ENCODE measurements at regions not wholly inside any gene's neighbourhood (a gene's known extent, or its start where the extent isn't known, plus 50 kb on each side); places are given as distances from the start of the nearest gene placed in this dataset.
A peak's percentile ranks its signal among the peaks of the same experiment; 100 is the strongest.
"Not testable (repeated sequence)": the region's sequence is repeated elsewhere in the genome, so short reads cannot be mapped to it uniquely, and the experiment has no call there.

DNA sequence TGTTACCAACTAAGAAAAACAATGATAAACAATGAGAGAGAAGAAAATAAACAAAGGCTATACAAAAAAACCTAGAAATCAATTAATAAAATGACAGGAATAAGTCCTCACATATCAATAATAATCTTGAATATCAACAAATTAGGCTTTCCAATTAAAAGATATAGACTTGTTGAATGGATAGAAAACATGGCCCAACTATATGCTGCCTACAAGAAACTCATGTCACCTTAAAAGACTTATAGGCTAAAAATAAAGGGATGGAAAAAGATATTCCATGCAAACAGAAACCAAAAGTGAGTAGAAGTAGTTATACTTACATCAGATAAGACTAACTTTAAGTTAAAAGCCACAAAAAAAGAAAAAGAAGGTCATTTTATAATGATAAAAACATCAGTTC lies 183.9 kb downstream of the MYRFL start:
- DNase-seq (ENCODE audit: low spot score), result no peak

DNA sequence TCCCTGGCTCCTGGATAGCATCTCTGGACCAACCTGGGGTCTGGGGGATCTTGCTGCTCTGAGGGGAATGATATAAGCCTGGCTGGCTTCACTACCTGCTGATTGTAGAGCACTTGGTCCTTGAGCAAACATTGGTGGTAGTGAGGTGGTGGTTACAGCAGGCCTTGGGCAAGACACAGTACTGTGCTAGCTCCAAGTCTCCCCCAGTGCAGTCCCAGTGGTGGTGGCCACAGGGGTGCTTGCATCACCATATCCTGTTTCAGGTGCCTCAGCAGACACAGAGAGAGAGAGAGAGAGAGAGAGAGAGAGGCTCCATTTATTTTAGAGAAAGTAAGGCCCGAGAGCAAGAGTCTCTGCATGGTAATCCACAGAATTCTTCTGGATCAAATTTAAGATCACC lies 186.3 kb downstream of the MYRFL start:
- DNase-seq (ENCODE audit: low spot score), result no peak

DNA sequence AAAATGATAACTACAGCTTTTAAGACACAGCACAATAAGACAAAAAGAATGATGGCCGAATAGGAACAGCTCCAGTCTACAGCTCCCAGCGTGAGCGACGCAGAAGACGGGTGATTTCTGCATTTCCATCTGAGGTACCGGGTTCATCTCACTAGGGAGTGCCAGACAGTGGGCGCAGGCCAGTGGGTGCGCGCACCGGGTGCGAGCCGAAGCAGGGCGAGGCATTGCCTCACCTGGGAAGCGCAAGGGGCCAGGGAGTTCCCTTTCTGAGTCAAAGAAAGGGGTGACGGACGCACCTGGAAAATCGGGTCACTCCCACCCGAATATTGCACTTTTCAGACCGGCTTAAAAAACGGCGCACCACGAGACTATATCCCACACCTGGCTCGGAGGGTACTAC lies 188.0 kb downstream of the MYRFL start:
- DNase-seq (ENCODE audit: low spot score), result not testable (repeated sequence)

DNA sequence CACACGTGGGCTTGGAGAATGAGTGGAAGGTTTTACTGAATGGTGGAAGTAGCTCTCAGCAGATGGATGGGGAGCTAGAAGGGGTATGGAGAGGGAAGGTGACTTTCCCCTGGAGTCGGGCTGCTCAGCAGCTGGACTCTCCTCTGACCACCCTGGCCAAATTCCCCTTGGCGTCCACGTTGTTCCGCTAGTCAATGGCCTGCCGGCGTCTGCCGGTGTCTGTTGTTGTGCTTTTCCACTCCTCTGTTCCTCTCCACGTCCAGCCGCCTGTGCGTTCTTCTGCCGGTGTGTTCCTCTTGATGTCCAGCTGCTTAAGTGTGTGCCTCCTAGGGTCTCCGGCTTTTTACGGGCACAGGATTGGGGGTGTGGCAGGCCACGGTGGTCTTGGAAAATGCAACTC lies 203.5 kb downstream of the MYRFL start:
- no peak for DNase-seq (ENCODE audit: low spot score)

DNA sequence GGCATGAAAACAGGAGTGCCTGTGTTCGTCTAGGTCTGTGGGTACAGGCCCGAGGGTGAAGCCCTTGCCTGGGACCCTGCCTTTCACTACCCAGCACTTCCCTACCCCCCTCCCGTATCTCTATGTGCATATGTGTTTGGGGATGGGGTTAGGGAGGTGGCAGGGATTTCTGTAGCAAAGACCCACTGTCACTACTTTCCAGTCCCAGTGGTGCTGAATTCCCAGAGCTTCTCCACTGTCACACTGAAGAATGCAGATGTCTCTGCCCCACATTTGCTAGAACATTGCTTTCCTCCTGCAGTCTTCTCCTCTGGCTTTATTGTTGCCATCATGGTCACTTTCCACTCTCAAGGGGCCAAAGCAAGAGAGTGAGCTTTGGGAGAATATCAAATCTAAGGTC lies 203.9 kb downstream of the MYRFL start:
- DNase-seq (ENCODE audit: low spot score), result no peak

DNA sequence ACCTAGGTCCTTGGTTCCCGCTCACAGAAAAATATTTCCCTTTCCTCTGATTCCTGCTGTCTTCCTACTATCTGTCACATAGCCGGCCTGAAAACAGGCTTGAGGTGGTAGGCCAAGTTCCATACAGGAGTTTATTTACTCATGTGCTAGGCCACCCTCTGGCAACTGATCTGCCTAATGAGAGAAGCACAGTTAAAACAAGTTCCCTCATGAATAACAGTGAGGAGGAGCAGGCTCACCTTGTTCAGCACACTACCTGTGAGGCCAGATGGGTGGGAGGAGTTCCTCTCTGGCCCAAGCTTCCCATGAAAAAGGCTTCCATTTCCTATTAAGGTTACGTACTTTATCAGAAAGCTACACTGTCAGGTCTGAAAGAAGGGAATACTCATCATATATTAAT lies 206.0 kb downstream of the MYRFL start:
- DNase-seq (ENCODE audit: low spot score), result no peak

DNA sequence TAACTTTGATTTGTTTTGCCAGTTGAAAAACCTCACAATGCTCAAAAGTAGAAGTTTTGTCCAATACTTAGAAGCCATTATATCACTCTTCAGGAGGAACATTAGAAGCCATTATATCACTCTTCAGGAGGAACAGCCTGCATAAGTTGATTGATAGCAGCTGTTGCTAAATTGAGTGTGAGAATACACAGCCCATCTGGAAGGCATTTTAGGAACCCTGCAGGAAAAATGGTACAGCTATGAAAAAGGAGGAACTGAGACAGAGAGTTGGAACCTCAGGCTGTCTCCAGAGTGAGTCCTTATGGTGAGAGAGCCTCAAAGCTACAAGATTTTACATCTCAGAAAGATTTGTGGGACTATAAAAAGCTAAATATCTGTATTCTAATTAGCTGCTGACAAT lies 207.0 kb downstream of the MYRFL start:
- no peak for DNase-seq (ENCODE audit: low spot score)

DNA sequence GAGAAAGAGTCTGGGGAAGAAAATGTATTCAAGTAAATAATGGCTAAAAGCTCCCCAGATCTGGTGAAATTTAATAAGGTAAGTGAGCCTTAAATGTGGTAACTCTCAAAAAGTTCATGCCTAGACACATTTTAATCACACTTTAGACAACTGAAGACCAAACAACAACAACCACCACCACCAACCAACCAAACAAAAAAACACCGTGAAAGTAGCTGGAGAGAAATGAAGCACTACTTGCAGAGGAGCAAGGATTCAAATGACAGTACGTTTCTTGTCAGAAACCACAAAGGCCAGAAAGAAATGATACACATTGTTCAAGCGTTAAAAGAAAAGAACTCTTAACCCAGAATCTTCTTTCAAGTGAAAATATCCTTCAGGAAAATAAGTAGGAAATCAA lies 208.3 kb downstream of the MYRFL start:
- DNase-seq (ENCODE audit: low spot score), result no peak

DNA sequence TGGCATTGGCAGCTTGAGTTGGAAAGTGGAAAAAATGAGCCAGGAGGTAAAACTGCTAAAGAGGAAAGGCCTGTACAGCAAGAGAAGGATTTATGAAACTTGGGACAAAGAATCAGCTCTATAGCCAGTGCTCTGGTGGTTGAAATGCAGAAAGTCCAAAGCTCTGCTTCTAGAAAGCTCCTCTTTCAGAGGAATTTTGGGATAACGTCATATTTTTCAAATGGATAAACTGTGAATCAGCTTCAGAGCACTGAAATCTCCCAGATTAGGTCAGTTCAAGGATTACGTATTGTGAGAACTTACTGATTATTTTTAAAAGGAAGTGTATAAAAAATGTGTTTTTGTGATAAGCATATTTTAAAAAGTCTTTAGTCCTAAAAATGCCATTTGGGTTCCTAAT lies 203.1 kb upstream of the CNOT2 start:
- no peak for DNase-seq (ENCODE audit: low spot score)

DNA sequence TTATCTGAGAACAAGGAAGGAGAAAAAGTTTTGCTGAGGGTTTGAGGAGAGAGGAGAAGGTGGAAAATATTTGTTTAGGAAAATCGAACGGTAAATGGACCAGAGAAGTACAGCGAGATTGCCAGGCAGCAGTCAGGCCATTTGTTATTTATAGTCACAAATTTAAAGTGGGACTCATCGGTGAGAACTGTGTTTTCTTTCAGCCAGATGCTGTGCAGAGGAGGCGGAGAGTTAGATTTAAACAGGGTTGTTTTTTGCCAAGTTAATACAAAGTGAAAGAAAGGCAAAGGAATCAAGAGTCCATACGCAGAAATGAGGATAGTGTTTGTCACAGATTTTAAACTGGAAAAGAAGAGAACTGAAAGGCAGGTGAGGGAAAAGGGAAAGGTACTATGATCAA lies 200.6 kb upstream of the CNOT2 start:
- no peak for DNase-seq (ENCODE audit: low spot score)

DNA sequence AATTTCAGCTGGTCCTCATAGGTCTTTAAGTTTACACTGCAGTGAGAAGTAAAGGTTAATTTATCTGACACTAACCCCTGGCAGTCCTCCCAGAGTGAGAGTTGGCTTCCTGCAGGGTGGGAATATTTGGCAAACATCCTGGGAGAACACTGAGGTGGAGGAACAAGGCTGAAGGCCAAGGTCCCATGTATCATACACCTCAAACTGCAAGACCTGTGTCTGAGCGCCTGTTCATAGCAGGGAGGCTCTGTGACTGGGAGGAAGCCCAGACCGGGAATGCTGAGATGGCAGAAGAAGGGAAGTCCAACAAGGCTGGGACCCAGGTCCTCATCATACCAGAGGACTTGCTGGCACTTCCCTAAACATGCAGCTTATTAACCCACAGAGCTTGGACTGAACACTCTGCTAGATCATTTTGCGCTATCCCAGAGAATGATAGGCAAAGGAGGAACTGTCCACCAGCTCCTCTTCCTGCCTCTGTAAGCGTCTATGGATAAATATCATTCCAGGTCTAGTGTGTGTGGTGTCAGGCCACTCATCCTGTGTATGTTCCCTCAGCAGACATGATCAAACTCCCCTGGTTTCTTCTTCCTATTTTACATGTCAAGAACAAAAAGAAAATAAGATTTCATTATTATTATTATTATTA lies 199.6 kb upstream of the CNOT2 start:
- DNase-seq (ENCODE audit: low spot score), result peak; percentile 14

DNA sequence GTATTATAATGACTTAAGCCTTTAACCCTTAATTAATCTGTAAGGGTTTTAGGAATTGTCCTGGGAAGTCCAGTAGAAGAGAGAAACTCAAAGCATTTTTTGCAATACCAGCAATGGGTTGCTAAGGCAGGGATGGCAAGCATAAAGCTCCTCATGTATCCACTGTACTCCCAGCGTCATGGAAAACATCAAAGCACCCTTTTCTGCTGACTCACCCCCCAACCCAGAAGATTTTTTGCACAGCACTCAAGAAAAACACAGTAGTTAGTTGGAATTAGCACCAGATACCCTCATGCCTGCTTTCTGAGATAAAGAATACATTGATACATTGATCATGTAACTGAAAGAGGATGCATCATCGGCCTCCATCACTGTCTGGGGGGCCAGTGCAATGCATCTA lies 199.1 kb upstream of the CNOT2 start:
- DNase-seq (ENCODE audit: low spot score), result no peak

DNA sequence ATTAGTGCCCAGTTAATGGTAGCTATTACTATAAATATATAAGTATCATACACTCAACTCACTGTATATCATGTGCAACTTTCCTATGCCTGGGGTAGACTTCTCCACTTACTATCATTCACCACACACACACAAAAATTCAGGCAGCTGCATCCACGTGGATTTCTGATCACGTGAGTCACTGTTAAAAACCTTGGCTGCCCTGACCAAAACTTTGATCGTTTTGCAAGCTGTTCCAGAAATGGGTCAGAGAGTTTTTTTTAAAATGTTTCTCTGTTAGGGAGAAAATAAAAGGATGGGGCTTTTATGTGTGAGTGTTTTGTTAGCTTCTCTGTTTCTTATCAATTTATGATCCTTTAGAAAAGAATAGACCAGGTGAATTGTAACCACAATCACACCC lies 198.2 kb upstream of the CNOT2 start:
- no peak for DNase-seq (ENCODE audit: low spot score)

DNA sequence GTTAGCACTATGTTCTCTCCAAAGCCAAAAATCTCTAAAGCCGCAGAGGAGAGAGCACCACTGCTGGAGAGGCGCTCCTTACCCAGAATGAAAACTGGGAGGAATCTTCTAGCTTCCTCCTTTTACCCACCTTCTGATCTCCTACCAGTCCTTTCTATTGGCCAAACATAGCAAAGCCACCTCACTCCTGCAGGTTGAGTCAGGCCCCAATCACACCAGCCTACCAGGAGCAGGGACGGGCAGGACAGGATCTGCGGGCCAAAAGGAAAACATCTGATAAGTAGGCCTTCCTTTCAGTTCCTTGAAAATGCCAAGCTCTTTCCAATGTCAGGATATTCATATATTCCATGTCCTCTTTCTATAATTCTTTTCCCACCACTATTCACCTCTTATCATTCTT lies 197.7 kb upstream of the CNOT2 start:
- DNase-seq (ENCODE audit: low spot score), result peak; percentile 22

DNA sequence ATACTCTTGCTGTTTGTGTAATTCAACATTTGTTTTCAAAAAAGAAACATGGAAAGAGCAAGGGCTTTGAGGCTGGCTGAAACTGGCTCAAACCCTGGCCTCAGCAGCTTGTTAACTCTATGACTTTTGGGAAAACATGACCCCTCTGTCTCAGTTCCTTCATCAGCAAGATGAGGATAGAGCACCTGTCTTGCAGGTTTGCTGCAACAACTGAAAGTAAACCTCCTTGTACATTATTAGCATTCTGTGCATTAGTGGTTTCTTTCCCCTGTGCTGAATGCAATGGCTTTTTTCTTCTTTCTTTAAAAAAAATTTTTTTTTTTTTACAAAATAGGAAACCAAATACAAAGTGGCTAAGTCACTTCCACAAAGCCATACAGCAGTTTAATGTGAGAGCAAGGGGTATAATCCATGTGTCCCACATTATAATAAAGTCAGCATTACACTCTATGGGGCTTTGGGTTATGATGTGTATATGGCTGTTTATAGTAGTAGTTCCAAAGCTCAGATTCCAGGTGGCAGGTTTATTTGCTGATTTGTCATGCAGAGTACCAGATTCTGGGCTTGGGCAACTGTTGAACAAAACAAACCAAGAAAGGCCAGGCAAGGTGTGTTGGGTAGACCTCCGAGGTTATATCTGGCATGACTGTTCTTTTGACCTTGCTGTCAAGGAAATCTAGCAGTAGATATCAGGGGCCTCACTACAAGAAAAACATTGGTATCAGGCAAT lies 194.5 kb upstream of the CNOT2 start:
- DNase-seq (ENCODE audit: low spot score), result no peak

DNA sequence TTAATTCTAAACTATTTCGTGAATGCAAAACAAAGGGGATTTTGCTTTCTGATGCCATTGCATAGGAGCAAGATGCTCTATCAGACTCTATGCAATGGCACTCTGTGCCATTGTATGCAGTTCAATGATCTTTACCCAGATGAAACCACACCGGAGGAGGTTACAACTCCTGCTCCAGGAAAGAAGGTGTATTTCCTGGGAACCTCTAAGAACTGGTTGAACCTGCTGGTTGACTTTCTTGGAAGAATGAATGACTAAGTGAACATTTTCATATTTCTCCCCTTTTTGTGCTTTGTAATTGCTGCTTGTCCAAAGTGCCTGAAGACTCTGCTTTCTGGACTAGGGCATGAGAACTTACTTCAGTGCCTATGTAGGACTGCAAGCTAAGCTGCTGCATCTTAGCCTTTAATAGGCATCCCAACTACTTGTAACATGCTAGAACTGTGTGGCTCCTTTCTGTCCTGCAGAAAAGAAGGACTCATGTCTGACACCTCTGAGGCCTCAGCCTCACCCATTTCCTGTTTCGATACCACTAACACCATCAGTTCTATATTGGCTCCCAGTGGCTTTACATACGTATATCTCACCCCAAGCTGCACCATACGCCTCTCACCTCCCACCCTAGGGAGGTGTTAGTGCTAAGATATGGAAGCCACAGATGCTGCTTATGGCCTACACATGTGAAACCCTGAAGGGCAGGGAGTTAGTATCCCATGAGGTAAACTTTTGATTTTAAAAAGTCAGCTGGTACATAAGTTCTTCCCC lies 193.5 kb upstream of the CNOT2 start:
- peak; percentile 72 for DNase-seq (ENCODE audit: low spot score)

DNA sequence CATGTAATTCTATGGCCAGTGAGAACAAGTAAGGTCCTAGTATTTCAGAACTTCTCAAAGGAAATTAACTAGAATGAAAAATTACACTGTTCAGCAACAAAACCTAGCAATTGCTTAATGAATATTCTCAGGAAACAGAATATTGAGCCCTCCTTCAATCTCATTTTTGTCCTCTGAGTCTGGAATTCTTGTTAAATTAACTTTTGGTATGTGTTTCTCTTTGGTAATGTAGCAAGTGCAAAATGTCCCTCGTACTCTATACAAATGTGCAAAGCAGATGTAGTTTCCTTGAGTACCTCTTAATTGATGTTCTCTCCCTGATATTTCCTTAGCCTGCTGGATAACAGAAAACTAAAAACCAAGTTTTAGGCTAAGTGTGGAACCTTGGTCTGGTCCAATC lies 190.8 kb upstream of the CNOT2 start:
- no peak for DNase-seq (ENCODE audit: low spot score)

DNA sequence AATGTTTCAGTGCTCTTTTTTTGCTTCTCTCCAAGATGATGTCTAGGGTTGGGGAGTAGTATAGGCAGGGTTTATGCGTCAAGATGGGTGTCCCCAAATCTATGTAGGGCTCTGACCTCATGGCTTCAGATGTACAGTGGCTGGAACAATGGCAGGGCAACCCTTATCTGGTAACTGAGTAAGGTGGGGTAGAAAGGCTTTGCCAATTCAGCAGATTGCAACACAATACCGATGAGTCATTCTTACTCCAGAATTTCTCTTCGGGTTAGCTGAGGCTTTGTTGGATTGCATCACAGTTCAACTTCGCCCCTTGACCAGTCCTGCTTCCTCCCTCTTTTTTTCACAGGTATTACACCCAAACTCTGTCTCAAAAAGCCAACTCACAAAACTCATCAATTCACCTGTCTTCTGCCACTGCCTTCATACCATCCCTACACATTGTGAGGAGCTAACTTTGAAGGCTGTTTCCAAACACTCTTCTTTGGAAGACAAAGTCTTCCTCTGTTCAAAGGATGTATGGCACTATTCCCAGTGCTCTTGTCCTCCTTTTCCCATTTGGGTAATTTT lies 190.2 kb upstream of the CNOT2 start:
- DNase-seq (ENCODE audit: low spot score), result peak; percentile 90

DNA sequence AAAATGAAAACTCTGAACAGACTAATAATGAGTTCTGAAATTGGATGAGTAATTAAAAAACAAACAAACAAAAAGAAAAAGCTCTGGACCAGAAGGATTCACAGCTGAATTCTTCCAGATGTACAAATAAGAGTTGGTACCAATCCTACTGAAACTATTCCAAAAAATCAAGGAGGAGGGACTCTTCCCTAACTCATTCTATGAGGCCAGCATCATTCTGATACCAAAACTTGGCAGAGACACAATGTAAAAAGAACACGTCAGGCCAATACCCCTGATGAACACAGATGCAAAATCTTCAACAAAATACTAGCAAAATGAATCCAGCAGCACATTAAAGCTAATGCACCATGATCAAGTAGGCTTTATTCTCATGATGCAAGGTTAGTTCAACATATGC lies 183.9 kb upstream of the CNOT2 start:
- DNase-seq (ENCODE audit: low spot score), result no peak

DNA sequence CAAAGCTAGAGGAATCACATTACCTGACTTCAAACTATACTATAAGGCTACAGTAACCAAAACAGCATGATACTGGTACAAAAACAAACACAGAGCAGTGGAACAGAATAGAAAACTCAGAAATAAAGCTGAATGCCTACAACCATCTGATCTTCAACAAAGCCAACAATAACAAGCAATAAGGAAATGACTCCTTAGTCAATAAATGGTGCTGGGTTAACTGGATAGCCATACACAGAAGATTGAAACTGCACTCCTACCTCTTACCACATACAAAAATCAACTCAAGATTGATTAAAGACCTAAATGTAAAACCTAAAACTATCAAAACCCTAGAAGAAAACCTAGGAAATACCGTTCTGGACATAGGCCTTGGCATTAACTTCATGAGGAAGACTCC lies 182.6 kb upstream of the CNOT2 start:
- DNase-seq (ENCODE audit: low spot score), result no peak

DNA sequence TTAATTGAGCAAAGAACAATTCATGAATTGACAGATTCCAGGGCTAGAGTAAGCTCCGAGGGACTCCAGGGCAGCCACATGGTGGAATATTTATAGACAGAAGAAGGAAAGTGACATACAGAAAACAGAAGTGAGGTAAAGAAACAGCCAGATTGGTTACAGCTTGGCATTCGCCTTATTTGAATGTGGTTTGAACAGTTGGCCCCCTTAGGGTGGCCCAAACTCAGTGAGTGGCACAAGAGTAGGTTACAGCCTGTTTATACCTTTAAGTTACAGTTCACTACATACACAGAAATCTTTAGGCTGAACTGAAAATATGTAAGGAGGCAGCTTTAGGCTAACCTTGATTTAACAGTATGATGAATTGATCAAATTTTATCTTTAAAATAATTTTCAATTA lies 174.5 kb upstream of the CNOT2 start:
- DNase-seq (ENCODE audit: low spot score), result no peak

DNA sequence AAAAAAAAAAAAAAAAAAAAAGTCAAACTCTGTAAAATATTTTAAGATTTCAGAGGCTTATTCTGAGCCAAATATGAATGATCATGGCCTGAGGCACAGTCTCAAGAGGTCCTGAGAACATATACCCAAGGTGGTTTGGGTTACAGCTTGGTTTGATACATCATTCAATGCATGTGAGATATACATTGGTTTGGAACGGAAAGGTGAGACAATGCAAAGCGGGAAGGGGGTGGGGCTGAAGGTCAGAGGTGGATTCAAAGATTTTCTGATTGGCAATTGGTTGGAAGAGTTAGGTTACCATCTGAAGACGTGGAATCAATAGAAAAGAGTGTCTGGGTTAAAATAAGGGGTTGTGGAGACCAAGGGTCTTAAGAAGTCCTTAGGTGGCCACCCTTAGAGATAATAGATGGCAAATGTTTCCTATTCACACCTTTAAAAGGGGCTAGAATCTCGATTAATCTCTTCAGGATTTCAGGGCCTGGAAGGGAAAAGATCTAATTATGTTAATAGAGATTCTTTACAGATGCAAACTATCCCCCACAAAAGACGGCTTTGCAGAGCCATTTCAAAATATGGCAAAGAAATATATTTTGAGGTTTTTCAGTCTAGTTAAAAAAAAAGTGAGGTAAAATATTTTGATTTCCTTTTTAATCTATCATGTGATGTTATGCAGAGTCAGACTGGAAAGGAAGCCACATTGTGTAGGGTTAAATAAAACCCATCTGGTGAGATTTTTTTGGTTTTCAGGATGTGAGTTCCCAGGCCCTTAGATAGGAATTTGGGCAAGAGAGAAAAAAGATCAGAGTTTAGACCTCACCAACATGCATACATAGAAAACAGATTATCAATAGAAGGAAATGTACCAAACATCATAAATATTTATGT lies 173.8 kb upstream of the CNOT2 start:
- no peak for DNase-seq (ENCODE audit: low spot score)
